ENCODE measurements at regions not wholly inside any gene's neighbourhood (a gene's known extent, or its start where the extent isn't known, plus 50 kb on each side); places are given as distances from the start of the nearest gene placed in this dataset.

DNA sequence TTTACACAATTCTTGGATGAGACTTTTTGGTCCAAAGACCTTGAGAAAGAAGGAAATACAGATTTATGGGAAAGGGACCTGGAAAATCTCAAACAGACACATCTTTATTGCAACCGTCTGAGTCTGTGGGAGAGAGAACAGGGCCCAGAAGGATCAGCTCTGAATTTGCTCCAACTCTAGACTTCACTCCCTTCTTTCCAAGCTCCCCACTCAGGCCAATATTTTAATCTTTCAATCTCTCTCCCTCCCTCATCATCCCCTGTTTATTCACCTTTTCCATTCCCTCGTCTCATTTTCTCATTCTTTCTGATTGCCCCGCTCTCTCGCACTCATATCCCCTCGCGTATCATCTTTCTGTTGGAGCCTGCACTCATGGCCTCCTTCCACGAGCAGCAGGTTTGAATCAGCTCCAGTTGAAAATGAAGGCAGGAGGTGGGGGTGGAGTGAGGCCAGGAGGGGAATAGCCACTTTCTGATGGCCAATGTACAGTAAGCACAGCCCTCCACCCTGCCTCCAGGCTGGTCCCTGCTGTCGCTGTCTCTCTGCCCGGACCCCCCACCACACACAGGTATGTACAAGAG, 63.6 kb upstream of the BOC start:
- H3K9me3 ChIP-seq (ENCODE audit: control insufficient read depth, low read length), result no peaks in the 10 kb centered on the region
- no peaks in the 10 kb centered on the region for H3K27me3 ChIP-seq (ENCODE audit: control insufficient read depth, insufficient read depth, low read length)
- no peaks in the 10 kb centered on the region for H3K36me3 ChIP-seq (ENCODE audit: control insufficient read depth, insufficient read depth, low read length)
- H3K4me1 ChIP-seq (ENCODE audit: control insufficient read depth, insufficient read depth, low read length), result peaks cover 6% of the 10 kb centered on the region
- no peak overlapping the region for H3K9ac ChIP-seq (ENCODE audit: low read length)
- H3K4me3 ChIP-seq (ENCODE audit: low read length), result no peak overlapping the region

GRCh38 chr3:113148284-113148683, 63.1 kb upstream of the BOC start:
- Histone ChIP-seq H3K4me1 (ENCODE audit: control insufficient read depth, insufficient read depth, low read length) (peaks cover 6% of the 10 kb centered on the region), H3K9me3 (ENCODE audit: control insufficient read depth, low read length) (no peaks in the 10 kb centered on the region), H3K36me3 (ENCODE audit: control insufficient read depth, insufficient read depth, low read length) (no peaks in the 10 kb centered on the region), H3K9ac (ENCODE audit: low read length) (no peak overlapping the region), H3K4me3 (ENCODE audit: low read length) (no peak overlapping the region), H3K27me3 (ENCODE audit: control insufficient read depth, insufficient read depth, low read length) (no peaks in the 10 kb centered on the region)

DNA sequence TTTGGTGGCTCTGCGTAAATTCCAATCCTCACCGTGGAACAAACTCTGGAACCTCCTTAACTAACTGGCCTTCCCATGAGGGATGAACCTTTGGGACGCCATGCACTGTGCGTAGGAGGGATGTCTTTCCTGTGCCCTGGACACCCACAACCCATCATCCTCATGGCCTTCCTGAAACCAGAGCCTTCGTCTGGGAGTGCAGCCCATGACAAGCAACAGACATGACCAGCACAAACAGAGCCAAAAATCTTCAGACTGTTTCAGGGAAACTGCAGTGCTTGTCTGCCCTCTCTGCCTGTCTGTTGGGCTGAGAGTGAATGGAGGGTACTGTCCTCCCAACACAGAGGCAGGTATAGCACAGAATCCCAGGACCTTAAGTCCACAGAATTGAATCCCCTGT, 61.1 kb upstream of the BOC start:
- Histone ChIP-seq H3K4me3 (ENCODE audit: low read length) (no peak overlapping the region), H3K4me1 (ENCODE audit: control insufficient read depth, insufficient read depth, low read length) (peaks cover 6% of the 10 kb centered on the region), H3K9me3 (ENCODE audit: control insufficient read depth, low read length) (no peaks in the 10 kb centered on the region), H3K9ac (ENCODE audit: low read length) (no peak overlapping the region), H3K27me3 (ENCODE audit: control insufficient read depth, insufficient read depth, low read length) (no peaks in the 10 kb centered on the region), H3K36me3 (ENCODE audit: control insufficient read depth, insufficient read depth, low read length) (no peaks in the 10 kb centered on the region)

DNA sequence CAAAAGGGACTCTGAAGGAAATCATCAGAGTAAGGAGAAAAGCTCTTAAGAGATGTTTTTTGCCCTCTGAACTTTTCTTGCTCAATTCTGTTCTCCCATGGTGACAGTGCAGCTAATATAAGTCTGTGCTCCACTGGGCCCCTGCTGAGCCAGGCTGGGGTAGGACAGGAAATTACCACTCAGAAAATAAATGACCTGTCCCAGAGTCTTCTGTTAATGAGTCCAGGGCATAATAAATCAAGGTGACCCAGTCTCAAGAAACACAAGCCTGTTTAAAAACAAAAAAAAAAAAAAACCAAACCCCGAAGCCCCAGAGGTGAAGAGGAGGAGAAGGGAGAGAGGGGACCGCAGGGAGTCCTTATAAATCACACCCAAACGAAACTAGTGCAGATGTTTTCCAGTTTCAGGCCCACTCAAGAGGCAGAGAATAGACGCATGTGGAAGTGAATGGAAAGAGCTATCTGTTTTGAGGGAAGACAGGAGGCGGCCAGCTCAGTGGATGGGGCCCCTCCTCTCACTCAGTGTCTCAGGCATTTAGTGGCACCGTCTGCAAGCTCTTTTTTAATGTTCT, 59.8 kb upstream of the BOC start:
- Histone ChIP-seq H3K4me3 (ENCODE audit: low read length) (no peak overlapping the region), H3K36me3 (ENCODE audit: control insufficient read depth, insufficient read depth, low read length) (no peaks in the 10 kb centered on the region), H3K9me3 (ENCODE audit: control insufficient read depth, low read length) (no peaks in the 10 kb centered on the region), H3K27me3 (ENCODE audit: control insufficient read depth, insufficient read depth, low read length) (no peaks in the 10 kb centered on the region), H3K4me1 (ENCODE audit: control insufficient read depth, insufficient read depth, low read length) (peaks cover 6% of the 10 kb centered on the region), H3K9ac (ENCODE audit: low read length) (no peak overlapping the region)

DNA sequence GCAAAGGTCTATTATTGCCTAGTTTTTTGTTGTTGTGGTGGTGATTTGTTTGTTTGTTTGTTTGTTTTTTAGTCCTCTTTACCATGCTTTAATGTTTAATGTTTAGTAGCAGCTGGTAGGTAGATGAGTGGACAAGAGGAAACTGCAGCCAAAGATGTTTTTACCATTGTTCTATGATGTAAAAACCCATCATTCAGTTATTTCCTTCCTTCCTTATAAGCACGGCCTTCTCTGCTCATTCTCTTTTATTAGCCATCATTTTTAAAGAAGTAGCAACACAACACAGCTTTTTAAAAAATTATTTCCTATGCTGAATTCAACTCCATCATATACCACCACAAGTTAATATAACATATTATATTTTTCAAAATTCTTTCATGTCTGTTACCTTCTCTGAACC, 58.5 kb upstream of the BOC start:
- Histone ChIP-seq H3K4me1 (ENCODE audit: control insufficient read depth, insufficient read depth, low read length) (peaks cover 6% of the 10 kb centered on the region), H3K36me3 (ENCODE audit: control insufficient read depth, insufficient read depth, low read length) (no peaks in the 10 kb centered on the region), H3K9ac (ENCODE audit: low read length) (no peak overlapping the region), H3K27me3 (ENCODE audit: control insufficient read depth, insufficient read depth, low read length) (no peaks in the 10 kb centered on the region), H3K9me3 (ENCODE audit: control insufficient read depth, low read length) (no peaks in the 10 kb centered on the region), H3K4me3 (ENCODE audit: low read length) (no peak overlapping the region)

DNA sequence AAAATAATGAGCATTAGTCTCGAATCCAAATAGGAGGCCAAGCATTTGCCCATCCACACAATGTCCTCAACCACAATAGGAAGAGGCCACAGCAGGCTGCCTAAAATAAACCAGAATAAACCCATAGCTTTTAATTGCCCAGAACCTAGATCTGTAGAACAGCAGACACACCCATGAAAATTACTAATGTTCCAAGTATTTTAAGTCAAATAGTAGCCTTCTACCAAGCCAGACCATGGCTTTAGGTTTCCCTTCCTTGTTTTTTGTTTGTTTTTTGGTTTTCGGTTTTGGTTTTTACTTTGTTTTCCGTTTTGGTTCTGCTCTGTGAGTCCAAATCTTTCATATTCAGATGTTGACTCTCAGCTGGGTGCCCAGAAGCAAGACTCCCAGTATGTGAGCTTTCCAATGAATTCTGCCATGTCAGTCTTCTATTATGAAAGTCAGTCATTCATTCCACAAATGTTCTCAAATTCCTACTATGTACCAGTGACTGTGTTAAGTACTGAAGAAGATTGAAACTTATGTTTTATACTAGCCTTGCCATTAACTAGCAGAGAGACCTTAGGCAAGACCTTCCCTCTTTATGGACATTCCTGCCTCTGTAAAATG, 57.8 kb upstream of the BOC start:
- Histone ChIP-seq H3K27me3 (ENCODE audit: control insufficient read depth, insufficient read depth, low read length) (no peaks in the 10 kb centered on the region), H3K4me1 (ENCODE audit: control insufficient read depth, insufficient read depth, low read length) (peaks cover 1% of the 10 kb centered on the region), H3K9ac (ENCODE audit: low read length) (no peak overlapping the region), H3K4me3 (ENCODE audit: low read length) (no peak overlapping the region), H3K36me3 (ENCODE audit: control insufficient read depth, insufficient read depth, low read length) (no peaks in the 10 kb centered on the region), H3K9me3 (ENCODE audit: control insufficient read depth, low read length) (no peaks in the 10 kb centered on the region)

- H3K36me3 ChIP-seq (ENCODE audit: control insufficient read depth, insufficient read depth, low read length), result no peaks in the 10 kb centered on the region
- no peaks in the 10 kb centered on the region for H3K4me1 ChIP-seq (ENCODE audit: control insufficient read depth, insufficient read depth, low read length)
- H3K9ac ChIP-seq (ENCODE audit: low read length), result no peak overlapping the region
- H3K27me3 ChIP-seq (ENCODE audit: control insufficient read depth, insufficient read depth, low read length), result no peaks in the 10 kb centered on the region
- no peak overlapping the region for H3K4me3 ChIP-seq (ENCODE audit: low read length)
- no peaks in the 10 kb centered on the region for H3K9me3 ChIP-seq (ENCODE audit: control insufficient read depth, low read length)
These were observed 54.5 kb upstream of the BOC start for GRCh38 chr3:113156816-113157333.

- Histone ChIP-seq H3K9me3 (ENCODE audit: control insufficient read depth, low read length) (no peaks in the 10 kb centered on the region), H3K4me1 (ENCODE audit: control insufficient read depth, insufficient read depth, low read length) (no peaks in the 10 kb centered on the region), H3K36me3 (ENCODE audit: control insufficient read depth, insufficient read depth, low read length) (no peaks in the 10 kb centered on the region), H3K4me3 (ENCODE audit: low read length) (no peak overlapping the region), H3K9ac (ENCODE audit: low read length) (no peak overlapping the region), H3K27me3 (ENCODE audit: control insufficient read depth, insufficient read depth, low read length) (no peaks in the 10 kb centered on the region)
These were observed 53.8 kb upstream of the BOC start for GRCh38 chr3:113157408-113158030.

- Histone ChIP-seq H3K36me3 (ENCODE audit: control insufficient read depth, insufficient read depth, low read length) (no peaks in the 10 kb centered on the region), H3K9ac (ENCODE audit: low read length) (no peak overlapping the region), H3K4me3 (ENCODE audit: low read length) (no peak overlapping the region), H3K9me3 (ENCODE audit: control insufficient read depth, low read length) (no peaks in the 10 kb centered on the region), H3K27me3 (ENCODE audit: control insufficient read depth, insufficient read depth, low read length) (no peaks in the 10 kb centered on the region), H3K4me1 (ENCODE audit: control insufficient read depth, insufficient read depth, low read length) (no peaks in the 10 kb centered on the region)
These were observed 53.2 kb upstream of the BOC start for GRCh38 chr3:113158171-113158570.

All from mucosa of stomach (tissue), 1 donor.